T-cell (primary cell): ENCODE measurements at regions not wholly inside any gene's neighbourhood (a gene's known extent, or its start where the extent isn't known, plus 50 kb on each side); places are given as distances from the start of the nearest gene placed in this dataset.

Experiments
- ATAC-seq, 4 experiments: fragments of 200-7000 bp in 3 of 4; fragments of 150-1000 bp in 1 of 4; cut with Tn5 transposase; replicated peaks in 1 of 4; 1 replicate in 3 of 4; 2 replicates in 1 of 4; pipeline ENCODE4 v1.10.0; 2021; ENCODE audit warnings: moderate library complexity in 3 of 4, mild to moderate bottlenecking in 2 of 4, moderate number of reproducible peaks in 1 of 4
- CTCF ChIA-PET, 2 donors: fragments of 300-600 bp; sonication (Branson Sonifier 250); formaldehyde crosslinking; loops; one replicate each; lab custom pipeline; 2022; ENCODE audit warnings: antibody characterized with exemption in 2 of 2; lab: Charles Lee
- POLR2A ChIA-PET, 2 donors: fragments of 300-600 bp; sonication (Branson Sonifier 250); formaldehyde crosslinking; loops; one replicate each; lab custom pipeline; 2022; ENCODE audit warnings: antibody characterized with exemption in 2 of 2; lab: Charles Lee
- DNase-seq, 35 experiments: peaks; one replicate each; pipeline versions ENCODE4 v3.0.0 to v3.0.0-alpha.2; 2013 to 2023
- H3K27ac ChIP-seq: one replicate; pipeline ENCODE4 v1.5.1; 2013; ENCODE audit warnings: low read length
- H3K27me3 ChIP-seq, 2 experiments: replicated peaks in 1 of 2; 1 replicate in 1 of 2; 2 replicates in 1 of 2; pipeline versions ENCODE4 v1.6.1 to v1.7.0; 2013; ENCODE audit warnings: low read length in 1 of 2, mixed read lengths in 1 of 2; ENCODE audit not compliant: control insufficient read depth in 2 of 2, insufficient read depth in 2 of 2; ENCODE audit errors: extremely low read depth in 1 of 2
- H3K36me3 ChIP-seq, 2 donors: 1 replicate in 1 of 2; 2 replicates in 1 of 2; pipeline versions ENCODE4 v1.6.1 to v1.7.0; 2013; ENCODE audit warnings: low read length in 1 of 2; ENCODE audit not compliant: control insufficient read depth in 2 of 2, insufficient read depth in 1 of 2; ENCODE audit errors: extremely low read depth in 1 of 2
- H3K4me1 ChIP-seq, 2 experiments: 1 replicate in 1 of 2; 2 replicates in 1 of 2; pipeline versions ENCODE4 v1.6.1 to v1.7.0; 2013; ENCODE audit warnings: low read length in 2 of 2, mixed read lengths in 1 of 2; ENCODE audit not compliant: insufficient read depth in 2 of 2, control insufficient read depth in 1 of 2; ENCODE audit errors: extremely low read depth in 1 of 2
- H3K4me3 ChIP-seq, 2 donors: 1 replicate in 1 of 2; 2 replicates in 1 of 2; pipeline versions ENCODE4 v1.5.1 to v1.7.0; 2013; ENCODE audit warnings: mild to moderate bottlenecking in 2 of 2, low read length in 1 of 2, moderate library complexity in 1 of 2; ENCODE audit not compliant: control insufficient read depth in 1 of 2; ENCODE audit errors: extremely low read depth in 1 of 2
- H3K9me3 ChIP-seq: 2 replicates; pipeline ENCODE4 v1.7.0; 2013
- H3K27ac Mint-ChIP-seq, 2 donors: one replicate each; pipeline ENCODE4 v1.8.0; 2020 to 2021; ENCODE audit warnings: mild to moderate bottlenecking in 2 of 2, mixed read lengths in 2 of 2
- H3K27me3 Mint-ChIP-seq, 2 donors: one replicate each; pipeline ENCODE4 v1.8.0; 2021 to 2022; ENCODE audit warnings: mixed read lengths in 2 of 2
- H3K36me3 Mint-ChIP-seq: one replicate; pipeline ENCODE4 v1.8.0; 2021; ENCODE audit warnings: mixed read lengths
- H3K4me1 Mint-ChIP-seq, 3 donors: one replicate each; pipeline ENCODE4 v1.8.0; 2020 to 2022; ENCODE audit warnings: mixed read lengths in 3 of 3, mild to moderate bottlenecking in 1 of 3
- H3K4me3 Mint-ChIP-seq, 3 donors: one replicate each; pipeline ENCODE4 v1.8.0; 2020 to 2022; ENCODE audit warnings: mild to moderate bottlenecking in 3 of 3, mixed read lengths in 3 of 3, moderate library complexity in 3 of 3
- H3K9me3 Mint-ChIP-seq, 3 donors: one replicate each; pipeline ENCODE4 v1.8.0; 2020 to 2022; ENCODE audit warnings: mixed read lengths in 3 of 3
- WGBS: methylation state at CpG from one replicate; pipeline ENCODE4 v1.1.5; 2013; ENCODE audit warnings: missing lambda C conversion rate; ENCODE audit not compliant: insufficient coverage; 5-methylcytosine and 5-hydroxymethylcytosine counted together

DNA sequence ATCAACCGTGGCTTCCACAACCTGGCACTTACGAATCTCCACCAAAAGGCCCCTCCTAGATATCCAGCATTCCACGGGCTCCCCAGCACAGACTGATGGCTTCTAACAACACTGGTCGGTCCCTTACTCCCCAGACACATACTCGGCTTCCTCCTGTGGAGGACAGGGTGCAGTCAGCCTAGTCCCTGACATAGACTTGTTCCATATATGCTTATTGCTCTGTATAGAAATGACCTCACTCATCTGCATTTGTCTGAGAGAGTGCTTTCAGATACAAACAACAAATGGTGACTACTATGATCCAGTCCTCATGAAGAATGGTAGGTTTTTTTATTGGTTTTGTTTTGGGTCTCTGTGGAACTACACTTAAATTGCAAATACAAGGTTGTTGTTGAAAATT is 72.4 kb downstream of the TMEM215 start:
- Mint-ChIP-seq H3K4me1 (no peaks in the 10 kb centered on the region), H3K9me3 (peaks cover 0 to 4% (median 0%) of the 10 kb centered on the region in 3 donors), H3K27me3 (peaks cover 12 to 22% of the 10 kb centered on the region in 2 donors), H3K4me3 (no peak overlapping the region), H3K27ac (no peak overlapping the region), H3K36me3 (no peaks in the 10 kb centered on the region)
- no peak overlapping the region for H3K27ac ChIP-seq
- WGBS: 40% methylated on average over 4 of the region's 5 CpGs
- no peaks in the 10 kb centered on the region for H3K36me3 ChIP-seq
- no peaks in the 10 kb centered on the region for H3K4me1 ChIP-seq
- H3K27me3 ChIP-seq: peaks cover 1 to 3% of the 10 kb centered on the region in 2 experiments
- H3K4me3 ChIP-seq: no peak overlapping the region
- ATAC-seq: no peak
- no peak for DNase-seq
- ChIA-PET POLR2A (no interaction called here), CTCF (no interaction called here)
- no peaks in the 10 kb centered on the region for H3K9me3 ChIP-seq

DNA sequence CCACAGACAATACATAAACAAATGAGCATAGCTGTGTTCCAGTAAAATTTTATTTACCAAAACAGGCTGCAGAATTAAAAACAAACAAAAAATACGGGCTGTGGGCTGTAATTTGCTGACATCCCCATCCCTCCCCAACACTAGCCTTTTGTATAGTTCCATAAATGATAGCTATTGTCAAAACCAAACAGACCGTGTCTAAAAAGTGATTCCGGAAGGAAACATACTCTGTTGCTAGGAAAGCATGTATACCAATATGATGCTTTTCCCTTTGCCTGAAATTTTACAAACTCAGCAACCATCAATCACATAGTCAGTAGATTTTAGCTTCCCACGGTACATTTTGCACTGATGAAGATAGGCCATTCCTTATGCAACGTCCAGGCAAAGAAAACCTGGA is 80.0 kb downstream of the TMEM215 start:
- Mint-ChIP-seq H3K4me3 (no peak overlapping the region), H3K4me1 (no peaks in the 10 kb centered on the region), H3K27me3 (peaks cover 4 to 12% of the 10 kb centered on the region in 2 donors), H3K9me3 (no peaks in the 10 kb centered on the region), H3K27ac (no peak overlapping the region), H3K36me3 (no peaks in the 10 kb centered on the region)
- no CpG with 5 or more reads among the region's 5 CpGs for WGBS
- Histone ChIP-seq H3K9me3 (no peaks in the 10 kb centered on the region), H3K4me1 (no peaks in the 10 kb centered on the region), H3K27me3 (peaks cover 2 to 3% of the 10 kb centered on the region in 2 experiments), H3K27ac (no peak overlapping the region), H3K36me3 (no peaks in the 10 kb centered on the region), H3K4me3 (no peak overlapping the region)
- DNase-seq (no peak), ATAC-seq (no peak)
- ChIA-PET CTCF (no interaction called here), POLR2A (no interaction called here)

DNA sequence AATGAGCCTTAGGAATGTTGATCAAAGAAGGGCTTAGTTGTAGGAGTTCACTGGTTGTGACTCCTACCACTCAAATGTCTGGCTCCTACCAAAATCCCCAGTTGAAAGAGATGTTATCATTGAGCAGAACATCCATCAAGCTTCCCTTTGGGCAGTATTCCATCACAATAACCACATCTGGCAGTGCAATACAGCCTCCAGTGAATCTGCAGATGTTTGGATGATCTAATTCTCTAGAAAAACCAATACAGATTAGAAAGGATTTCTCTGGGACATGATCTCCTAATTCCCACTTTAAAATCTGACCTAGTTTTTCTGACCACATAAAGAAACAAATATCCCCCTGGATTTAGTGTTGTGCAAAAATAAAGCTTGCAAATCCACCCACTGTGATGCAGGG is 81.6 kb downstream of the TMEM215 start:
- H3K36me3 ChIP-seq: no peaks in the 10 kb centered on the region
- no peak overlapping the region for H3K4me3 ChIP-seq
- H3K27me3 Mint-ChIP-seq: peaks cover 4% of the 10 kb centered on the region in 2 donors
- H3K27ac ChIP-seq: no peak overlapping the region
- no peak overlapping the region for H3K4me3 Mint-ChIP-seq
- ChIA-PET POLR2A (no interaction called here), CTCF (no interaction called here)
- ATAC-seq: no peak
- no peak overlapping the region for H3K27ac Mint-ChIP-seq
- no peak for DNase-seq
- H3K9me3 ChIP-seq: no peaks in the 10 kb centered on the region
- peaks cover 0 to 2% of the 10 kb centered on the region in 2 experiments for H3K27me3 ChIP-seq
- no peaks in the 10 kb centered on the region for H3K9me3 Mint-ChIP-seq
- H3K4me1 Mint-ChIP-seq: no peaks in the 10 kb centered on the region
- H3K4me1 ChIP-seq: no peaks in the 10 kb centered on the region
- no peaks in the 10 kb centered on the region for H3K36me3 Mint-ChIP-seq

DNA sequence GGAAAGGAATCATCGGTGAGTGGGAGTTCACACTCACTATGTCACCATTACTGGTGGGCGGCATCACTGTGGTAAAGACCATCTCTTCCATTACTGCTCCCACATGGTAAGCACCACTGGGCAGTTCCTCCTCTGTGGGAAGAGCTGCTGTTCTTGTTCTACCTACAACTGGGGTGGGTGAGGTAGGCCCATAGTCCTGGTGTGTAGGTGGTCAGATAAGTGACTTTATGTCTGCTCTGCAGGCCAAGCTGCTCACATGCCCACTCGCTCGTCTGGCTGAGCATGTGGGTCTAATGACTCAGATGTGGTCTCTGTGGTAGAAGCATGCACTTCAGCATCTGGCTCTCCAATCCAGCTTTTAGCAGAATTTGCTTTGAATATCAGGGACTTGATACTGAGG is 82.9 kb downstream of the TMEM215 start:
- ChIA-PET CTCF (no interaction called here), POLR2A (no interaction called here)
- ATAC-seq: no peak
- Mint-ChIP-seq H3K27me3 (peaks cover 4% of the 10 kb centered on the region in 2 donors), H3K4me1 (no peaks in the 10 kb centered on the region), H3K27ac (no peak overlapping the region), H3K4me3 (no peak overlapping the region), H3K36me3 (no peaks in the 10 kb centered on the region), H3K9me3 (no peaks in the 10 kb centered on the region)
- Histone ChIP-seq H3K36me3 (no peaks in the 10 kb centered on the region), H3K27me3 (peaks cover 0 to 2% of the 10 kb centered on the region in 2 experiments), H3K4me3 (no peak overlapping the region), H3K27ac (no peak overlapping the region), H3K4me1 (no peaks in the 10 kb centered on the region), H3K9me3 (no peaks in the 10 kb centered on the region)
- 50% methylated on average over 2 of the region's 4 CpGs for WGBS
- no peak for DNase-seq

DNA sequence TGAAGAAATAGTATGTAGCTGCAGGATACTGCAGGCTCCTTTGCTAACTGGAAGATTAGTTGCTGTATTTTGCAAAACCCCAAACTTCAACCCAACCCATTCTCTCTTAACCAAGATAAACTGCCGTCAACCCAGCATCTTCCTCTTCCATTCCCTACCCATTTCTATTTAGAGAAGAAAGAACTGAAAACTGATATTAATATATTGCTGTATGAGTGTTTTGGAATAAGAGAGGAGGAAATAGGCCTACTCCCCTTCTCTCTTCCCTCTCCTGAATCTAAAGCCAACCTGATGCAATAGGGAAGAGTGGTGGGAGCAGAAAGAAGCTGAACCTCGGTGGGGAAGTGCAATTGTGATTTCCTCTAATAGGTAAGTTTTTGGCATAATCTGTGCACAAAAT is 83.7 kb downstream of the TMEM215 start:
- Mint-ChIP-seq H3K4me1 (no peaks in the 10 kb centered on the region), H3K36me3 (no peaks in the 10 kb centered on the region), H3K9me3 (no peaks in the 10 kb centered on the region), H3K27me3 (peaks cover 3 to 4% of the 10 kb centered on the region in 2 donors), H3K27ac (no peak overlapping the region), H3K4me3 (no peak overlapping the region)
- no peak for DNase-seq
- Histone ChIP-seq H3K9me3 (no peaks in the 10 kb centered on the region), H3K27ac (no peak overlapping the region), H3K27me3 (no peaks in the 10 kb centered on the region), H3K4me1 (no peaks in the 10 kb centered on the region), H3K36me3 (no peaks in the 10 kb centered on the region), H3K4me3 (no peak overlapping the region)
- CTCF ChIA-PET: no interaction called here
- ATAC-seq: no peak
- WGBS: no CpG with 5 or more reads among the region's 2 CpGs
- POLR2A ChIA-PET: no interaction called here

DNA sequence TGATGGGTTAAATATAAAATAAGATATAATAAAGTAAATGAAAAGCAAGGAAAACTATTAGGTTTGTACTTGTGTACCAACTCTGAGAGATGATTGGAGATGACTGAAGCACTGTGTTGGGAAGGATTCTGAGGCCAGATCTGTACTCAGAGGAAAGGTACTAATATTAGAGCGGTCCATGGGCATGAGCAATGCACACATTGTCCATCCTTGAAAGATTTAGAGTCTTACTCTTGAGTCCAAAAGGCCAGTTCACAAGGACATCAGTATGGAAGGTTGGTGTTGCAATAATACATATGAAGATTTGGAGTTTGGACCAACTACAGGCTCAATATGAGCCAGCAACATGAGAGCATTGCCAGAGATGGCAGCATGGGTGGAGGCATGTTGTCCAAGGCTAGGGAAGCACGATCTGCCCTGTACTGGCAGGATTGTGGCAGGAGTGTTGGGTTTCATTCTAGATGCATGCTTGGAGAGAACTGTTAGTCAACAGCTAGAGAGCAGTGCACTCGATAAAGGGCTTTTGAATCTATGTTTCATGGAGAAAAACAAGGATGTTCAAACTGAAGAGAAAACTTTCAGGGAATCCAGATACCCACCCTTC is 84.4 kb downstream of the TMEM215 start:
- H3K9me3 ChIP-seq: no peaks in the 10 kb centered on the region
- H3K4me3 ChIP-seq: no peak overlapping the region
- no peak overlapping the region for H3K27ac Mint-ChIP-seq
- H3K36me3 ChIP-seq: no peaks in the 10 kb centered on the region
- H3K4me1 ChIP-seq: no peaks in the 10 kb centered on the region
- ATAC-seq: no peak
- no peaks in the 10 kb centered on the region for H3K27me3 ChIP-seq
- ChIA-PET POLR2A (no interaction called here), CTCF (no interaction called here)
- 58% methylated on average over 2 of the region's 3 CpGs for WGBS
- peaks cover 3 to 4% of the 10 kb centered on the region in 2 donors for H3K27me3 Mint-ChIP-seq
- no peak for DNase-seq
- H3K4me3 Mint-ChIP-seq: no peak overlapping the region
- no peaks in the 10 kb centered on the region for H3K9me3 Mint-ChIP-seq
- no peaks in the 10 kb centered on the region for H3K36me3 Mint-ChIP-seq
- H3K4me1 Mint-ChIP-seq: no peaks in the 10 kb centered on the region
- H3K27ac ChIP-seq: no peak overlapping the region

DNA sequence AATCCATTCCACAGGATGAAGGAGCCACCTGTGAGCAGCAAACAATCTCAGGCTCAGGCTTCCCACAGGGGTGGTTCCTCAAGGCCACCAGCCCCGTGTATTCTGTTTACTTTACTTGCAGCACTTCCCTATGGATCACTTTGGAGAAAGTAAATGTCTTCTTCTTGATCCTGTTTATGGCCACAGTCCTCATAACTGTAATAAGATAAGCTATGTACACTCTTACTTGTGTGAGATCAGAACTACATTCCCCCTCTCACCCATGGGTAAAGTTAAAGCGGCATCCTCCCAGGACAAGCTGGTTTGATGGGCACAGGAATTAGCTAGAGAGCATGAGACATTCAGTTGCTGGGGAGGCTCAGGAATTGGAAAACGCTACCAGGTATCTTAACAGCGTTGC is 86.1 kb downstream of the TMEM215 start:
- WGBS: 97% methylated on average over 3 of the region's 4 CpGs
- Histone ChIP-seq H3K4me1 (no peaks in the 10 kb centered on the region), H3K4me3 (no peak overlapping the region), H3K27ac (no peak overlapping the region), H3K9me3 (no peaks in the 10 kb centered on the region), H3K27me3 (no peaks in the 10 kb centered on the region), H3K36me3 (no peaks in the 10 kb centered on the region)
- POLR2A ChIA-PET: no interaction called here
- H3K36me3 Mint-ChIP-seq: no peaks in the 10 kb centered on the region
- ATAC-seq (no peak), DNase-seq (no peak)
- no peak overlapping the region for H3K27ac Mint-ChIP-seq
- no peaks in the 10 kb centered on the region for H3K9me3 Mint-ChIP-seq
- H3K27me3 Mint-ChIP-seq: peaks cover 1 to 8% of the 10 kb centered on the region in 2 donors
- CTCF ChIA-PET: no interaction called here
- H3K4me1 Mint-ChIP-seq: no peaks in the 10 kb centered on the region
- H3K4me3 Mint-ChIP-seq: no peak overlapping the region
